GM18858 (cell line): ENCODE measurements at regions not wholly inside any gene's neighbourhood (a gene's known extent, or its start where the extent isn't known, plus 50 kb on each side); places are given as distances from the start of the nearest gene placed in this dataset.

Experiments used
- ATAC-seq: cut with Tn5 transposase; IDR thresholded peaks from one replicate; pipeline ENCODE4 v1.9.1; 2021; ENCODE audit not compliant: unreplicated experiment

- ATAC-seq = peak; percentile 83
Measured at GRCh38 chr18:56235481-56236013, 402.8 kb downstream of the TXNL1 start.

GRCh38 chr18:56235071-56235470 lies 403.3 kb downstream of the TXNL1 start:
- peak; percentile 32 for ATAC-seq

- ATAC-seq = no peak
Measured at GRCh38 chr18:56233595-56233994, 404.8 kb downstream of the TXNL1 start.

GRCh38 chr18:56226025-56226424 lies 412.4 kb downstream of the TXNL1 start:
- no peak for ATAC-seq

GRCh38 chr18:56224669-56225561 lies 413.5 kb downstream of the TXNL1 start:
- no peak for ATAC-seq

- ATAC-seq = no peak
Measured at GRCh38 chr18:56221195-56222065, 417.0 kb downstream of the TXNL1 start.

- ATAC-seq = no peak
Measured at GRCh38 chr18:56217406-56217805, 421.0 kb downstream of the TXNL1 start.

- no peak for ATAC-seq
Measured at GRCh38 chr18:56214706-56215105, 423.7 kb downstream of the TXNL1 start.

GRCh38 chr18:56210520-56210919 lies 427.9 kb downstream of the TXNL1 start:
- ATAC-seq = no peak

- ATAC-seq = no peak
Measured at GRCh38 chr18:56207989-56208388, 430.4 kb downstream of the TXNL1 start.

- ATAC-seq = no peak
Measured at GRCh38 chr18:56204052-56204451, 434.3 kb downstream of the TXNL1 start.

GRCh38 chr18:56202678-56203077 lies 435.7 kb downstream of the TXNL1 start:
- no peak for ATAC-seq

GRCh38 chr18:56200381-56200911 lies 437.9 kb downstream of the TXNL1 start:
- ATAC-seq = no peak

- no peak for ATAC-seq
Measured at GRCh38 chr18:56199580-56200330, 438.6 kb downstream of the TXNL1 start.

GRCh38 chr18:56197241-56197859 lies 441.0 kb downstream of the TXNL1 start:
- ATAC-seq = peak; percentile 79

- ATAC-seq = no peak
Measured at GRCh38 chr18:56196495-56197225, 441.7 kb downstream of the TXNL1 start.

GRCh38 chr18:56191334-56191733 lies 447.1 kb downstream of the TXNL1 start:
- ATAC-seq = no peak

- no peak for ATAC-seq
Measured at GRCh38 chr18:56189615-56190014, 448.8 kb downstream of the TXNL1 start.

- ATAC-seq = no peak
Measured at GRCh38 chr18:56188529-56189275, 449.7 kb downstream of the TXNL1 start.
